Right ventricle myocardium superior (tissue), 1 donor: ENCODE measurements at regions not wholly inside any gene's neighbourhood (a gene's known extent, or its start where the extent isn't known, plus 50 kb on each side); places are given as distances from the start of the nearest gene placed in this dataset.
"Not testable (repeated sequence)": the region's sequence is repeated elsewhere in the genome, so short reads cannot be mapped to it uniquely, and the experiment has no call there.

Source experiments
- ATAC-seq: fragments of 200-7000 bp; cut with Tn5 transposase; one replicate; pipeline ENCODE4 v1.9.1; 2020; ENCODE audit warnings: mild to moderate bottlenecking; ENCODE audit not compliant: poor library complexity
- DNase-seq: peaks from one replicate; pipeline ENCODE4 v3.0.0-alpha.2; 2020
- intact Hi-C: fragments of 100-400 bp; cut with DNase I; formaldehyde crosslinking; loops from one replicate; pipeline ENCODE4 v1.11.2; 2022
- donor health status: DM: no; HTN: yes; CAD: no; lungs with severe emphysema.

DNA sequence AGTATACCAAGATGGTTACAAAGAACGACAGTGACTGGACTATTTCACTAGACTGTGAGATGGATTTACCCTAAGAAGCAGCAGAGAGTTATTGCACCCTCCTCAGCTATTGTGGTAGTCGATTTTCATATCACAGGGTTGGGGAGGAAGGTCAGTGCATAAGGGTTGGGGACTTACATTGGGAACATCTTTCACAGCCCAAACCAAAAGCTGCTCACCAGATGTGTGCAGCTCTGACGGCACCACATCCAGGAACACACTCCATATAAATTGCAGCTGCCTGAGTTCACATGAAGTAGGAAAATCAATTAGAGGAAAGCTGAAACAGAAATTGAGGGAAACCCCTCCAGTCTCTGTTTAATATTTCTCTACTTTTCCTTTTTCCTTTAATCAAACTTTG, 470.5 kb upstream of the NRSN1 start:
- DNase-seq (no peak), ATAC-seq (no peak)
- intact Hi-C loops, result no loop called here

DNA sequence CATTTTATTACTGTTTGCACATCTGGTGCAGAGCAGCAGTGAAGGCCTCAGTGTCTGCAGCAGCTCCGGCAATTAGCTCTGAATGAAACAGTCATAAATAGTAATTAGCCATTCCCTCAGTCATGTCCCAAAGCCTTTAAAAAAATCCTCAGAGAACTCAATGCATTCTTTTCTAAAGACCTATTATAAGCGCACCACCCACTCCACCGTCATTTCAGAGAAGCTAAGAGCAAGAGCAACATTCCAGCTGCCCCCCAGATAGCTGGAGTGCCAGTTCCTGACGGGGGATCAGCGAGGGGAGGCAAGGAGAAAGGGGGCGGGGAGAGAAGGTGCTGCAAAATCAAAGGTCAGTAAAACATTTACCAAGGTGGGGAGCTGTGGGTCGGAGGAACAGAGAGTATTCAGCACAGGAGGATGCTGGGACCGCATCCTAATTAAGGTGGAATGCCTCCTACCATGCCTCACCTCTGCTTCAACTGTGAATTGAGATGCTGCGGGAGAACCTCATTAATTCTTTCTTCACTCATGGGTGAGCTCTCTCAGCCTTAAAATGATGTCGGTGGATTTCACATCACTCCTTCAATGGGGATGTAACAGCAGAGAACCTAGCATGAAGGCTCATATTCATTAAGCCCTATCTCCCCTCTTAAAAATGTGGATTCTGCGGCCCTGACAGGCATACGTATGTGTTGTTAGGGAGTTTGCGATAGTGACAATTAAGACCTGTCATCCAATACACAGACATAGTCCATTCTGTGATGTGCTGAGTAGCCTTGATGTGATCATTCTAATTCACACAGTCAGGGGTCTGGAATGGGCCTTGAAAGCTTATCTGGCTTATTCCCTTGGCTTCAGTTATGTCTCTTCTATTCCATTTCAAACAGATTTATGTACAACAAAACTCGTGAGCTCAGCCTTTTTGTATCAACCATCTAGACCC, 469.5 kb upstream of the NRSN1 start:
- no peak for DNase-seq
- ATAC-seq, result no peak
- intact Hi-C loops, result no loop called here

DNA sequence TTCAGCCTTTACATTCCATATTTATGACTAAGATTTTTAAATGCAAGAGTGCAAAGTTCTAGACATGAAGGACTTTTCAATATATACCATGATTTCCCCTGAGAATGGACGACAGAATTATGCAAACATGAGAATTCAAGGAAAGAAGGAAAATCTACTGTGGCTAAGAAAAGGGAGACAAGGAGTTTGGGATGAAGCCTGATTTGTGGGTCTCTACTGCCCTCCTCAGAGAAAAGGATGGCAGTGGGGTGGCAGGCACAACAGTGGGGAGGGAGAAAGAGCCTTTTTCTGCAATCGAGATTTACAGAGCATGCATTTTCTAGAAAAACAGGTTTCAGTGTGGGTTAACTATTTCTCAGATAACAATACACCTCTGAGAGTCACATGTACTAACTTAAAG, 466.9 kb upstream of the NRSN1 start:
- DNase-seq (no peak), ATAC-seq (peak; percentile 61)
- intact Hi-C loops, result no loop called here

DNA sequence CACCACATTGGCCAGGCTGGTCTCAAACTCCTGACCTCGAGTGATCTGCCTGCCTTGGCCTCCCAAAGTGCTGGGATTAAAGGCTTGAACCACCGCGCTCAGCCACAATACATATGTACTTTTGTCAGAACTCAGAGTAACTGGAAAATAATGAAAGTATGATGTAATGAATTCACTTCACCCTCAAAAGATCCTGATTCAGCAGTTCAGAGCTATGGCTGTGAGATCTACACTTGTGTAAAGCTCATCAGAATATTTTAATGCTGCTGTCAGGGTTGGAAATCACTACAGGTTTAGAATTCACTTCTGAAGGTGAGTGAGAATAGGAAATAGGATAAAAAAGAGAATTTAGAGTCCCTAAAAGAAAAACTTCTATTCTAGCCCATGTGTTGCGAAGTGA, 464.5 kb upstream of the NRSN1 start:
- intact Hi-C loops, result no loop called here
- no peak for DNase-seq
- ATAC-seq, result no peak

DNA sequence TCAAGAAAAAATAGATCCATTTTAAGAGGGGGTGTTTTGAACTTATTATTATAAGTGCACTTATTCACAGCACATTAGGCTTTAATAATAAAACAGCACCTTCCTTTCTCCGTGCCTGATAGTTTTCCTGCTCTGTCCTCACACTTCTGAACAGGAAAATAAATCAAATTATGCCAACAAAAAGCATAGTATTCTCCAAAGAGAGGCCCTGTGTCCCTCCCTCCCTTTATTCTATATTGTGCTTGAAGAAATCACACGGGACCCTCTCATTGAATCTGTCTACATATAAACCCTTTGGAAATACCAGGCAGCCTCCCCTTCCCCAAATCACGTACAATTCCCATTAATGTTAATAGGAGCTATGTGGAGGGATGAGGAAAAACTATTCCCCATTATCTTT, 462.9 kb upstream of the NRSN1 start:
- intact Hi-C loops, result no loop called here
- DNase-seq, result no peak
- no peak for ATAC-seq

DNA sequence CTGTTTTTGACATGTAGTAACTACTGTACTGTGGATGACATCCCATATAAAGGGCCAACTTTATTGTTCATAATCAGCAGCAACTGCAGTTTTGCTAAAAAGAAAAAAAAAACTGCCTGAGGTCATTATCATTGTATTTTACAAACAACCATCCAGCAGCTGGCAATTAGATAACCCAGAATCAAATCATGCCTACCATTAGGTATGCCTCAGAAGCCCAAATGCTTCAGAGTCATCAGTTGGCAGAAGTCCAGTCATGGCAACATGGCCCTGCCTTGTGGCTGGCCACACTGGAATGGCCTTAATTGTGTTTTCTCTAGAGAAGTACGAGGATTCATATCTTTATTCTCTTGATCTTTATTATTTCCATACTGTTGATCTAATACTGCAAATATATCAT, 462.4 kb upstream of the NRSN1 start:
- intact Hi-C loops, result no loop called here
- ATAC-seq (no peak), DNase-seq (no peak)

DNA sequence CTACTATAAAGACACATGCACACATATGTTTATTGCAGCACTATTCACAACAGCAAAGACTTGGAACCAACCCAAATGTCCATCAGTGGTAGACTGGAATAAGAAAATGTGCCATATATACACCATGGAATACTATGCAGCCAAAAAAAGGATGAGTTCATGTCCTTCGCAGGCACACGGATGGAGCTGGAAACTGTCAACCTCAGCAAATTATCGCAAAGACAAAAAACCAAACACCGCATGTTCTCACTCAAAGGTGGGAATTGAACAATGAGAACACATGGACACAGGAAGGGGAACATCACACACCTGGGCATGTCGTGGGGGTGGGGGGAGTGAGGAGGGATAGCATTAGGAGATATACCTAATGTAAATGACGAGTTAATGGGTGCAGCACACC, 460.1 kb upstream of the NRSN1 start:
- ATAC-seq, intact Hi-C loops, DNase-seq: not testable (repeated sequence)

DNA sequence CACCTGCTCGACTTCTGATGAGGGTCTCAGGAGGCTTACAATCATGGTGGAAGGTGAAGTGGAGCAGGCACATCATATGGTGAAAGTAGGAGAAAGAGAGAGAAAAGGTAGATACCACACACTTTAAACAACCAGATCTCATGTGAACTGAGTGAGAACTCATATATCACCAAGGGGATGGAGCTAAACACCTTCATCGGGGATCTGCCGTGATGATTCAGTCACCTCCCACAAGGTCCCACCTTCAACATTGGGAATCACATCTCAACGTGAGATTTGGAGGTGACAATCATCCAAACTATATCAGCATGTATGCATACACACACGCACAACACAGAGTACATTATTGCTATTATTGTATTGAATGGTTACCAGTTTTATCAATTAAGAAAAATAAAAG, 453.3 kb upstream of the NRSN1 start:
- intact Hi-C loops, result no loop called here

DNA sequence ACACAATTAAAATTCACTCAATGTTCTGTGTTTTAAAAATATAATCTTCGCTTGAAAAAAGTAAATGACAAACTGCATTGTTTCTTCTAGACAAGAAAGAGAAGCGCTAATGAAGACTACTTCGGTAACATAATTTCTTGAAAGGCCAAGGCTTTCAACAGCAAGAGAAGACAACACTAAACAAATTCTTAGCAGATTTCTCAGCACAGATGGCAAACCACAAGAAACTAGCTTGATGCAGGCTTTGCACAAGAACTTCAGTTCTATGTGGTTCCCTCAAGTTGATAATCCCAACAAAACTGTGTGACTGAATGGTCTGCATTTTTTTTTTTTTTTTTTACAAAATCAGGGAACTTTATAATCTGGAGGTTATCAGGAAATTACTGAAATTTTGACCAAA, 447.4 kb upstream of the NRSN1 start:
- intact Hi-C loops, result no loop called here
- no peak for ATAC-seq
- no peak for DNase-seq

More for the DNA sequence above, 453.3 kb upstream of the NRSN1 start:
- DNase-seq (no peak), ATAC-seq (no peak)

DNA sequence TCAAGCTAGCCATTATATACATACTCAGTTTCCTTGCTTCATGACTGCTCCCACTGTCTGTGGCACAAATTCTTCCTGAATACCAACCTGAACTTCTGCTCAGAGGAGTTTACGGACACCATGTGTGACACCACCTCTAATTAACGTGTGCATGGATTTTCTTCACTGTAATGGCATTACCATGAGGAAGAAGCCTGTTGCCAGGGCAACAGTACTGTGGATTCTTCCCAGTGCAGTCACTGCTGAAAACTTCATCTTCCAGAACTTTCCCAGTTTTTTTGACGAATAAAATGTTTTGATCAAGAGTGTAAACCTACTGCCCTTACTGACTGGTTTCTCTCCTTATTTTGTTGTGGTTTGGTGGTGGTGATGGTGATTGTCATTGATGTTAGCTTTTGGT, 444.3 kb upstream of the NRSN1 start:
- intact Hi-C loops, result no loop called here
- DNase-seq (no peak), ATAC-seq (no peak)

DNA sequence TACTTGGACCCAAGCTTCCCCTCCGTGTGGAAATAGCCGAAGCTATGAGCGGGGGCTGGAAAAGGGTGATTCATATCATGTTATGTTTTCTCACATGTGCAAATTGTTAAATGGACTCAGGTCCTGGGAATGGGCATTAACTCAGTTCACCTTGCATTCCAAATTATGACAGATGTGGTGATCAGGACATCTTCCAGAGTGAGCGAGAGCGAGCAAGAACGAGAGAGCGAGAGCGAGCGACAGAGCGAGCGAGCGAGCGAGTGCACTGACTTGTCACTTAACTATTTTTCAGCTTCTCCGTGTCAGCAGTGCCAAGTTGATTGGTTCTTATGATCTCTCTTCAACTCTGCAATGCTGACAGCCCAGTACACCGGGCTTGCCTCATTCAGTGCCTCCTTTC, 437.4 kb upstream of the NRSN1 start:
- ATAC-seq, result no peak
- no peak for DNase-seq
- intact Hi-C loops, result no loop called here

DNA sequence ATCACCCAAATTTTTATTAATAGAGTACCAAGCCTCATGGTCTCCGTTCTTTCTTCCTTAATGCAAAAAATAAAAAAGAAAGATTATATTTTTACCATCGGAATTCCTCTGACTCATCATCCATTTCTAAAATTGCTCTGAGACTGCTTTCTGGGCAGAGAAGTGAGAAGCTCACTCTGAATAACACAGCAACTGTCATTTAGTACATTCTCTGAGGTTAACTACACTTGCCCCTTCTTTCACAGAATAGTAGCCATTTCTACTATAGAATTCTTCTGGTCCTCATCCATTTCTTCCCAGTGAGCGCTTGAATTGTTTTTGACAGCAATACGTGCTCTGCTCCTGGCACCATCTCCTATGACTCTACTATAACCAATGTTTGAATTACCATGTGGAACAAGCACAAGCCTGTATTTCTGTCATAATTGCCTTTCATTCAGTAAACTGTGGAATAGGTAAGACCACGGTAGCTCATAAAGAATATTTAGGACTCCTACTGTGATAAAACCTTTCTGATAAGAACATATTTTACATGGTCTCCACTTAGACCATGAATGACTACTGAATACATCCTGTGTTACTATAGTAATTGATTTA, 435.5 kb upstream of the NRSN1 start:
- intact Hi-C loops, result no loop called here
- DNase-seq, result no peak
- no peak for ATAC-seq

DNA sequence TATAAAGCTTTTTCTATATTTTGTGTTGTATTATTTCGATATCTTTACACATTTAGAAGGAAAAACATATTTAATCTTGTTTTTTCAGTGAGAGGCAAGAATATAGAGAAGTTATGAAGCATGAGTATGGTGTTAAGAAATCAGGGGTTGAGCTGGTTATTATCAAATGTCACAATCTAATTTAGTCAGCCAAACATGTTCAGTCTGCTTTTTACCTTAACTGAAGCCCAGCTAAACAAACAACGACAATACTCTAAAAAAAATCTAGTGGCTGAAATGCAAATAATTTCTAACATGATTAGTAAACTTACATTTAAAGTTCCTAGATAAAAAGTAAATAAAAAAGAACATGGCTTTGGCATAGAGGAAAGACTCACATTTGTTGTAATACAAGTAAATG, 433.8 kb upstream of the NRSN1 start:
- ATAC-seq, result no peak
- no peak for DNase-seq
- intact Hi-C loops, result no loop called here

DNA sequence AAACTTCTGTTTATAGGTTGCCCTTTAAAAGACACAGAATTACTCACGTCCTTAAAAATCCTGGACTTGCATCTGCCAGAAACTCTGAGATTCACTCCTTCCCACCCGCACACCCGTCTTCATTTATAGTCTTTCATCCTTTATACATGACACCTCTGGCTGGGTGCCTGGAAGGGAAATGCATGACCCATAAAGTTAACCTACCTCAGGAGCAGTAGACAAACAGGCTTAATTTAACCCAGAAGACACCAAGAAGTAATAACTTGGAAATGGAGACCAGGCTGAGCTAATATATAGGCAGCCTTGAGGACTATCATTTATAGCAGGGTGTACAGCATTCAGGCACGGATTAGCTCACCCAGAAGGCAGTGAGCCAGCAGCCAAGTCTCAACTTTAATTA, 429.0 kb upstream of the NRSN1 start:
- ATAC-seq, result no peak
- intact Hi-C loops, result no loop called here
- no peak for DNase-seq

DNA sequence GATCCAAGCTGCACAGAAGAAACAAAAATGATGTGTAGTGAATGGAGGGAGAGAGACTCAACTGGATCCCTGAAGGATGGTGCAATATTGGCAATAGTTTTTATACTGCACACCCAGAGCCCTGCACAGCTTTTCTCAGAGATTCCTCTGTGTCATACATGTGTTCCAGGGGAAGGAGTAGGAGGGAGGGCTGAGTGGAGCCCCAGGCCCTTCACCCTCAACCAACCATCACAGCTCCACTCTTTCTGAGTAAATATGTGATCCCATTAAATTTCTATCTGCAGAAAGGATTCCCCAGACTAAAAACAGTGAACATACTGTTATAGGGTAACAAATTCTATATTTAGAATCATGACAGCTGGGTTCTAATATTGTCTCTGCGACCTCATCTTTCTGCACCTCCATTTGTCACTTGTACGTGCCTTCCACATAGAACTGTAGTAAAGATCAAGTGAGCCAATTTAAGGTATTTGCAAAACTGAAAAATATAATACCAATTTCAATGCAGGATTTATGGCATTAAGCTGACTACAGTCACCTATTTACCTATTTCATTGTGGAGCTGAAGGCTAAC, 421.4 kb upstream of the NRSN1 start:
- ATAC-seq (peak; percentile 74), DNase-seq (no peak)
- intact Hi-C loops, result no loop called here

DNA sequence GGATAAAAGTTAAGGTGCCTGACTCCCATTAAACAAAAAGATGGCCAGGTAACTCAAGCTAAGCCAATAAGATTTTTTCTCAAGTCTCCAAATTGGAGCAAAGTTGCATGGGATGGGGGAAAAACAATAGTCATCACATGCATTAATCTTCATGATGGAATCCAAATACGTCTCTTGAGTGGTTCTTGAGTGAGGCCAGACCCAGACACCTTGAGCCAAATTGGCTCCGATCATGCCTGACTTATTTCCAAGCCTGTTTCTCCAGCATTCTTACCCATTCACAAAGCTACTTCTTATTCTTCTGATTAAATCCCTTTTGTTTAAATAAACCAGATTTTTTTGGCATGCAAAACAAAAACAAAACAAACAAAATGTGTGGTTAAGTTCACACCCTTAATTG, 420.3 kb upstream of the NRSN1 start:
- intact Hi-C loops, result no loop called here
- DNase-seq (no peak), ATAC-seq (no peak)

DNA sequence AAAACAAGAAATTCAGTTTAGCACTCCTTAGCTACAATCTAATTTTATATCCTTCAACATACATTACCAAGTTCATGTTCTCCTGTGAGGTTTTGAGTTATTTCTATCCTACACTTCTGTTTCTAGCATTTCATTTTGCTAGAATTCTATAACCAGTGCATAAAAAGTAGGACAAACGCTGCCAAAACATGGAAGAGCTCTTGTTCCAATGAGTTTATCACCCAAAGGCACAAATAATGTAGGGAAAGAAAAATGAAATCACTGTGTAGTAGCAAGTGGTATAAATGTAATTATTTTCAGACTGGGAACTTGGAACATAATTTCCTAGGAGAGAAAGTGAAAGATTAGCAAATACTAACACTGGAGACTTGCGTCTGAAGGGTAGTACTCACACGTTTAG, 413.3 kb upstream of the NRSN1 start:
- DNase-seq (no peak), ATAC-seq (no peak)
- intact Hi-C loops, result no loop called here

DNA sequence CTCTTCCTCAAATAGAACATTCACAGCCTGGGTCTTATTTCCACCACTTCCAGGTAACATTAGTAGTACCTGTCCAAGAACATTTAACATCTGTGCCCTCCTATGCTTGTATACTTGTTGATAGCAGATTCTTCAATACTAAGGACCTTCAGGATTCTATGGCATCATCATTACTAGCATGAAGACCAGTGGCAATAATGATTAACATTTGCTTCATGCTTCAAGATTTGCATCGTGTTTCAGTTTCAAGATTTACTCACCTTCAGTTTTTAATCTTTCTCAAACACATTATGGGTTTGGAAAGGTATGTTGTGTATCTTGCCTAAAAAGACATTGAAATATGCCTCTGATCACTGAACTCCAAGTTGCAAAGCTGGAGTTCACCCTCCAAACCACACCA, 412.8 kb upstream of the NRSN1 start:
- no peak for ATAC-seq
- intact Hi-C loops, result no loop called here

DNA sequence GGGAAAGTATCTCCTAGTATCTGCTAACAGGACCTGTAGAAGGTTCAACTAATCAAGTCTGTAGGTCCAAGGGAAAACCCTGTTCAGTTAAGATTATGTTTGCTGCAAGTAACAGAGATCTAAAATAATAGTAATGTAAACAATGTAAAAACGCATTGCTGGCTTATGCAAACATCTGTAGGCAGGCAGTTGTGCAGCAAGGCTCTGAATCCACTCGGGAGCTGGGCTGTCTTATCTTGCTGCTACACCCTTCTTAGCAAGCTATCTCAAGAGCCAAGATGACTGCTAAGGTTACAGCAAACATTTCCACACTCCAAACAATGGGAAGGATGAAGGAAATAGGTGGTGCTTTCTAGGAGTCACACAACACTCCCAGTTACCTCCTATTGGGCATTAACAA, 397.3 kb upstream of the NRSN1 start:
- ATAC-seq (no peak), DNase-seq (no peak)
- intact Hi-C loops, result no loop called here

More for the DNA sequence above, 412.8 kb upstream of the NRSN1 start:
- no peak for DNase-seq

DNA sequence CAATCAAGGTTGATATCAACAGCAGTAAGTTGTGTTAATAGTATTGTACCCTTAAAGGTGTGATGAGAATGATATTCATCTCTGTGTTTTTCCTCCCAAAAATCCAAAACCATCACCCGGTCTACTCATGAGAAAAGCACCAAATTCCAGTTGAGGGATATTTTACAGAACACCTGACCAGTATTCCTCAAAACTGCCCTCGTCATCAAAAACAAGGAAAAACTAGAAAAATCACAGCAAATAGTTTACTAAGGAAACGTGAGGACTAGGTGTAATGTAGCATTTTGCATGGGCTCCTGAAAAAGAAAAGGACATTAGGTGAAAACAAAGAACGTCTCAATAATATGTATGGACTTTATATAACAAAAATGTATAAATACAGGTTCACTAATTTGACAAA, 394.4 kb upstream of the NRSN1 start:
- no peak for ATAC-seq
- intact Hi-C loops, result no loop called here
- no peak for DNase-seq
